H1 (cell line): ENCODE measurements at regions not wholly inside any gene's neighbourhood (a gene's known extent, or its start where the extent isn't known, plus 50 kb on each side); places are given as distances from the start of the nearest gene placed in this dataset.

ENCODE experiments used
- CTCF ChIA-PET: fragments of 300-600 bp; sonication (Branson Sonifier 250); formaldehyde crosslinking; loops from one replicate; lab custom pipeline; 2021; ENCODE audit not compliant: partially characterized antibody; lab: Charles Lee
- POLR2A ChIA-PET: fragments of 300-600 bp; sonication (Branson Sonifier 250); formaldehyde crosslinking; loops from one replicate; lab custom pipeline; 2021; ENCODE audit warnings: inconsistent platforms; ENCODE audit not compliant: partially characterized antibody; lab: Charles Lee
- DNase-seq, 2 experiments: peaks; one replicate each; pipeline versions ENCODE4 v3.0.0 to v3.0.0-alpha.2; 2010 to 2022; ENCODE audit warnings: low spot score in 2 of 2, low read depth in 1 of 2, mixed read lengths in 1 of 2
- FAIRE-seq: peaks from 2 replicates; lab custom pipeline; 2011; peaks lifted over from hg19 to GRCh38; lab: Jason Lieb, UNC
- H2AFZ ChIP-seq: 2 replicates; pipeline ENCODE4 v1.8.1; 2012; ENCODE audit warnings: low read length, inconsistent platforms
- H2AK5ac ChIP-seq: 2 replicates; pipeline ENCODE4 v1.6.1; 2013; ENCODE audit warnings: low read depth, low read length
- H2BK120ac ChIP-seq: replicated peaks from 2 replicates; pipeline ENCODE3; 2013; ENCODE audit warnings: low read depth, low read length, inconsistent platforms
- H2BK12ac ChIP-seq: 2 replicates; pipeline ENCODE4 v1.6.1; 2013; ENCODE audit warnings: low read depth, low read length
- H2BK15ac ChIP-seq: 2 replicates; pipeline ENCODE4 v1.6.1; 2013; ENCODE audit warnings: low read length
- H2BK20ac ChIP-seq: 2 replicates; pipeline ENCODE4 v1.6.1; 2013; ENCODE audit warnings: low read length
- H2BK5ac ChIP-seq: 2 replicates; pipeline ENCODE4 v1.6.1; 2013; ENCODE audit warnings: low read depth, low read length
- H3K14ac ChIP-seq: 2 replicates; pipeline ENCODE4 v1.6.1; 2013; ENCODE audit warnings: inconsistent platforms; ENCODE audit not compliant: insufficient read length
- H3K18ac ChIP-seq: 2 replicates; pipeline ENCODE4 v1.6.1; 2013; ENCODE audit warnings: low read length; ENCODE audit errors: extremely low read depth
- H3K23ac ChIP-seq: 2 replicates; pipeline ENCODE4 v1.6.1; 2013; ENCODE audit warnings: inconsistent platforms; ENCODE audit not compliant: insufficient read length
- H3K23me2 ChIP-seq: 2 replicates; pipeline ENCODE4 v1.6.1; 2013; ENCODE audit warnings: low read depth, low read length
- H3K27ac ChIP-seq: 2 replicates; pipeline ENCODE4 v1.6.1; 2011; ENCODE audit warnings: low read depth, low read length, inconsistent platforms
- H3K27me3 ChIP-seq, 4 experiments: replicated peaks in 1 of 4; 1 replicate in 1 of 4; 2 replicates in 3 of 4; pipeline versions ENCODE4 v1.6.1 to v1.8.1; 2011 to 2013; ENCODE audit warnings: low read length in 3 of 4, mild to moderate bottlenecking in 3 of 4, inconsistent platforms in 2 of 4, mixed read lengths in 2 of 4, moderate library complexity in 1 of 4; ENCODE audit not compliant: control insufficient read depth in 3 of 4, insufficient read depth in 3 of 4; ENCODE audit errors: extremely low read depth in 1 of 4
- H3K36me3 ChIP-seq, 4 experiments: 2 replicates each; pipeline versions ENCODE4 v1.6.1 to v1.8.1; 2011 to 2013; ENCODE audit warnings: mild to moderate bottlenecking in 4 of 4, low read length in 3 of 4, moderate library complexity in 2 of 4, control low read depth in 1 of 4, inconsistent platforms in 1 of 4; ENCODE audit not compliant: insufficient read depth in 4 of 4, control insufficient read depth in 2 of 4
- H3K4ac ChIP-seq: replicated peaks from 2 replicates; pipeline ENCODE3; 2013; ENCODE audit warnings: low read length, low read depth, mixed read lengths, inconsistent platforms; ENCODE audit not compliant: insufficient read length
- H3K4me1 ChIP-seq, 4 experiments: replicated peaks in 1 of 4; 1 replicate in 1 of 4; 2 replicates in 3 of 4; pipeline versions ENCODE4 v1.6.1 to v1.8.1; 2011 to 2013; ENCODE audit warnings: low read length in 3 of 4, inconsistent platforms in 2 of 4, mixed read lengths in 1 of 4; ENCODE audit not compliant: insufficient read depth in 4 of 4, control insufficient read depth in 3 of 4
- H3K4me2 ChIP-seq, 2 experiments: 2 replicates each; pipeline versions ENCODE4 v1.6.1 to v1.8.1; 2011 to 2013; ENCODE audit warnings: low read depth in 2 of 2, low read length in 2 of 2, control low read depth in 1 of 2, inconsistent platforms in 1 of 2, mild to moderate bottlenecking in 1 of 2; ENCODE audit not compliant: insufficient read depth in 1 of 2
- H3K4me3 ChIP-seq, 4 experiments: fragments of 200-600, 300-600 bp in 1 of 4; sonication (generic), shearing (Covaris generic), sonication (Bioruptor Twin) in 1 of 4; 2 replicates each; pipeline versions ENCODE4 v1.5.1 to v1.8.1; 2011 to 2016; ENCODE audit warnings: low read length in 4 of 4, low read depth in 3 of 4, control low read depth in 2 of 4, inconsistent platforms in 2 of 4, mild to moderate bottlenecking in 2 of 4, mixed read lengths in 1 of 4, moderate library complexity in 1 of 4; ENCODE audit not compliant: insufficient read depth in 2 of 4; ENCODE audit errors: extremely low read depth in 1 of 4
- H3K56ac ChIP-seq: replicated peaks from 2 replicates; pipeline ENCODE3; 2013; ENCODE audit warnings: low read depth, mild to moderate bottlenecking, mixed read lengths, low read length, inconsistent platforms; ENCODE audit not compliant: insufficient read length
- H3K79me1 ChIP-seq: 2 replicates; pipeline ENCODE4 v1.6.1; 2013; ENCODE audit warnings: low read depth, low read length, control low read depth
- H3K79me2 ChIP-seq, 2 experiments: 2 replicates each; pipeline versions ENCODE4 v1.6.1 to v1.8.1; 2012 to 2013; ENCODE audit warnings: low read length in 2 of 2, mild to moderate bottlenecking in 2 of 2, inconsistent platforms in 1 of 2; ENCODE audit not compliant: insufficient read depth in 2 of 2, control insufficient read depth in 1 of 2
- H3K9ac ChIP-seq, 4 experiments: replicated peaks in 1 of 4; 1 replicate in 1 of 4; 2 replicates in 3 of 4; pipeline versions ENCODE4 v1.6.1 to v1.8.1; 2011 to 2013; ENCODE audit warnings: low read depth in 3 of 4, low read length in 3 of 4, control low read depth in 2 of 4, mild to moderate bottlenecking in 2 of 4, moderate library complexity in 2 of 4, inconsistent platforms in 1 of 4; ENCODE audit errors: extremely low read depth in 1 of 4
- H3K9me3 ChIP-seq, 2 experiments: 2 replicates each; pipeline versions ENCODE4 v1.6.1 to v1.8.1; 2012 to 2013; ENCODE audit warnings: mild to moderate bottlenecking in 2 of 2, moderate library complexity in 2 of 2, control low read depth in 1 of 2, inconsistent platforms in 1 of 2, low read depth in 1 of 2, low read length in 1 of 2, mixed read lengths in 1 of 2; ENCODE audit not compliant: insufficient read depth in 2 of 2
- H4K20me1 ChIP-seq, 2 experiments: replicated peaks in 1 of 2; 2 replicates each; pipeline versions ENCODE3 to v1.8.1; 2011 to 2013; ENCODE audit warnings: inconsistent platforms in 2 of 2, low read length in 2 of 2, mild to moderate bottlenecking in 1 of 2; ENCODE audit not compliant: insufficient read depth in 2 of 2, control insufficient read depth in 1 of 2
- H4K5ac ChIP-seq: 2 replicates; pipeline ENCODE4 v1.6.1; 2013; ENCODE audit warnings: low read length, low read depth, mixed read lengths, inconsistent platforms; ENCODE audit not compliant: insufficient read length
- H4K8ac ChIP-seq: 2 replicates; pipeline ENCODE4 v1.8.0; 2013; ENCODE audit warnings: mild to moderate bottlenecking, moderate library complexity, low read length, inconsistent platforms; ENCODE audit not compliant: insufficient read depth; ENCODE audit errors: extremely low read depth
- H4K91ac ChIP-seq: replicated peaks from 2 replicates; pipeline ENCODE3; 2013; ENCODE audit warnings: low read length, mixed read lengths, inconsistent platforms; ENCODE audit not compliant: insufficient read length
- BACH1 ChIP-seq: IDR thresholded peaks from 2 replicates; pipeline ENCODE4 v1.6.1; 2012; ENCODE audit warnings: low read length, improper control_type of control experiment
- CHD1 ChIP-seq: IDR thresholded peaks from 2 replicates; pipeline ENCODE4 v1.6.1; 2012; ENCODE audit warnings: low read depth, low read length, improper control_type of control experiment
- KDM4A ChIP-seq: IDR thresholded peaks from one replicate; pipeline ENCODE4 v1.7.1; 2012; ENCODE audit warnings: low read depth, mild to moderate bottlenecking, moderate library complexity, low read length, inconsistent platforms; ENCODE audit not compliant: severe bottlenecking
- POLR2AphosphoS5 ChIP-seq: IDR thresholded peaks from 2 replicates; pipeline ENCODE4 v1.6.1; 2011; ENCODE audit warnings: low read depth, low read length
- SIN3A ChIP-seq, 2 experiments: IDR thresholded peaks in 1 of 2; conservative IDR thresholded peaks in 1 of 2; 2 replicates each; pipeline ENCODE4 v1.6.1; 2011 to 2012; ENCODE audit warnings: low read length in 2 of 2, improper control_type of control experiment in 1 of 2, low read depth in 1 of 2, mild to moderate bottlenecking in 1 of 2
- SP4 ChIP-seq: IDR thresholded peaks from 2 replicates; pipeline ENCODE4 v1.6.1; 2012; ENCODE audit warnings: low read length, inconsistent platforms
- WGBS, 2 experiments: shearing (Covaris generic) in 1 of 2; methylation state at CpG; one replicate each; pipeline versions ENCODE4 v1.1.6 to v1.1.7; 2013 to 2015; ENCODE audit warnings: low lambda C conversion rate in 2 of 2, mixed read lengths in 2 of 2, inconsistent platforms in 1 of 2, low coverage in 1 of 2, missing lambda C conversion rate in 1 of 2; ENCODE audit not compliant: insufficient replicate concordance in 2 of 2, insufficient coverage in 1 of 2, insufficient read length in 1 of 2; ENCODE audit errors: extremely low coverage in 1 of 2, missing lambda C conversion rate in 1 of 2; 5-methylcytosine and 5-hydroxymethylcytosine counted together

GRCh38 chr14:97709552-97709951 lies 912.4 kb downstream of the VRK1 start:
- no peak overlapping the region for H3K18ac ChIP-seq
- no peaks in the 10 kb centered on the region for H3K79me2 ChIP-seq
- H4K8ac ChIP-seq, result no peak overlapping the region
- H2AFZ ChIP-seq, result no peak overlapping the region
- H3K14ac ChIP-seq, result no peak overlapping the region
- ChIA-PET POLR2A (no interaction called here), CTCF (no interaction called here)
- FAIRE-seq (no peak), DNase-seq (no peak)
- H4K5ac ChIP-seq, result no peak overlapping the region
- no peaks in the 10 kb centered on the region; a peak in 1 of 7 replicates for H3K27me3 ChIP-seq
- H2BK5ac ChIP-seq, result no peak overlapping the region
- H3K79me1 ChIP-seq, result no peaks in the 10 kb centered on the region
- no peak overlapping the region for H4K91ac ChIP-seq
- H3K9me3 ChIP-seq, result no peaks in the 10 kb centered on the region
- no peak overlapping the region for H2BK15ac ChIP-seq
- H3K9ac ChIP-seq, result no peak overlapping the region
- no peak overlapping the region for H3K4me2 ChIP-seq
- H2BK20ac ChIP-seq, result no peak overlapping the region
- H3K56ac ChIP-seq, result no peak overlapping the region
- no peak overlapping the region for H3K4ac ChIP-seq
- no peak overlapping the region for H3K4me3 ChIP-seq
- H3K27ac ChIP-seq, result no peak overlapping the region
- H3K36me3 ChIP-seq, result no peaks in the 10 kb centered on the region
- H3K4me1 ChIP-seq, result peaks cover 0 to 6% (median 2%) of the 10 kb centered on the region in 4 experiments; a peak in 2 of 7 replicates
- H2BK12ac ChIP-seq, result no peak overlapping the region
- no peak overlapping the region for H3K23ac ChIP-seq
- no peaks in the 10 kb centered on the region for H3K23me2 ChIP-seq
- WGBS, 2 experiments, result 95% methylated on average over 6 of the region's 6 CpGs; no CpG with 5 or more reads in 1 of the 2 experiments
- no peak overlapping the region for H2AK5ac ChIP-seq
- H4K20me1 ChIP-seq, result no peaks in the 10 kb centered on the region
- H2BK120ac ChIP-seq, result no peak overlapping the region
- TF ChIP-seq KDM4A (no peak), CHD1 (no peak), BACH1 (no peak), SP4 (no peak), POLR2AphosphoS5 (no peak), SIN3A (conservative IDR thresholded peaks at IDR 0.05 in 1 of 2, IDR thresholded peaks at IDR 0.05 in 1 of 2; ENCODE audit: low read depth in 1 of 2, low read length in 2 of 2) (no peak)
